CD4-positive, alpha-beta T cell (primary cell): ENCODE measurements at regions not wholly inside any gene's neighbourhood (a gene's known extent, or its start where the extent isn't known, plus 50 kb on each side); places are given as distances from the start of the nearest gene placed in this dataset.

ENCODE experiments used
- ATAC-seq: fragments of 200-7000 bp; cut with Tn5 transposase; one replicate; pipeline ENCODE4 v1.10.0; 2022; ENCODE audit warnings: mild to moderate bottlenecking; ENCODE audit not compliant: poor library complexity
- CTCF ChIA-PET: fragments of 350-600 bp; sonication (Branson Sonifier 250); formaldehyde crosslinking; loops from one replicate; lab custom pipeline; 2021; ENCODE audit warnings: antibody characterized with exemption, inconsistent platforms; lab: Charles Lee
- POLR2A ChIA-PET: fragments of 350-600 bp; sonication (Branson Sonifier 250); formaldehyde crosslinking; loops from one replicate; lab custom pipeline; 2021; ENCODE audit warnings: antibody characterized with exemption, inconsistent platforms; lab: Charles Lee
- DNase-seq, 14 experiments: peaks; one replicate each; pipeline ENCODE4 v3.0.0-alpha.2; 2013 to 2020; ENCODE audit warnings: mixed read lengths in 2 of 14
- H3K27ac ChIP-seq, 2 donors: one replicate each; pipeline versions ENCODE4 v1.5.1 to v1.7.0; 2013; ENCODE audit warnings: low read length in 2 of 2, low read depth in 1 of 2, mild to moderate bottlenecking in 1 of 2
- H3K27me3 ChIP-seq, 2 experiments: 1 replicate in 1 of 2; 2 replicates in 1 of 2; pipeline versions ENCODE4 v1.6.1 to v1.7.0; 2013; ENCODE audit warnings: low read length in 2 of 2, control low read depth in 1 of 2, mild to moderate bottlenecking in 1 of 2, moderate library complexity in 1 of 2; ENCODE audit not compliant: insufficient read depth in 2 of 2, control insufficient read depth in 1 of 2
- H3K36me3 ChIP-seq: one replicate; pipeline ENCODE4 v1.6.1; 2013; ENCODE audit warnings: low read length, control low read depth; ENCODE audit not compliant: insufficient read depth
- H3K4me1 ChIP-seq: one replicate; pipeline ENCODE4 v1.6.1; 2013; ENCODE audit warnings: low read length, control low read depth; ENCODE audit not compliant: insufficient read depth
- H3K4me3 ChIP-seq: one replicate; pipeline ENCODE4 v1.5.1; 2013; ENCODE audit warnings: mild to moderate bottlenecking, low read length, moderate library complexity
- H3K9me3 ChIP-seq, 2 experiments: 1 replicate in 1 of 2; 2 replicates in 1 of 2; pipeline versions ENCODE4 v1.6.1 to v1.7.0; 2013; ENCODE audit warnings: low read length in 2 of 2, mild to moderate bottlenecking in 2 of 2, control low read depth in 1 of 2, moderate library complexity in 1 of 2; ENCODE audit not compliant: control insufficient read depth in 1 of 2, insufficient read depth in 1 of 2
- H3K27ac Mint-ChIP-seq: one replicate; pipeline ENCODE4 v1.8.0; 2020; ENCODE audit warnings: mixed read lengths
- H3K27me3 Mint-ChIP-seq: one replicate; pipeline ENCODE4 v1.8.0; 2021; ENCODE audit warnings: mixed read lengths
- H3K36me3 Mint-ChIP-seq: one replicate; pipeline ENCODE4 v1.8.0; 2021; ENCODE audit warnings: low read depth, mixed read lengths
- H3K4me1 Mint-ChIP-seq: one replicate; pipeline ENCODE4 v1.8.0; 2021; ENCODE audit warnings: low read depth, mixed read lengths
- H3K4me3 Mint-ChIP-seq: one replicate; pipeline ENCODE4 v1.8.0; 2020; ENCODE audit warnings: mild to moderate bottlenecking, mixed read lengths
- H3K9me3 Mint-ChIP-seq: one replicate; pipeline ENCODE4 v1.8.0; 2020; ENCODE audit warnings: mixed read lengths
- intact Hi-C, 2 experiments: fragments of 100-400 bp; cut with DNase I in 1 of 2; cut with micrococcal nuclease in 1 of 2; formaldehyde crosslinking; loops; one replicate each; pipeline versions ENCODE4 v1.15.1 to v1.9.0; 2023 to 2025; cut with DNase I, micrococcal nuclease
- TF ChIP-seq, protein P1 (sequence below): fragments of 200-600 bp; IDR thresholded peaks from one replicate; pipeline ENCODE4 v1.8.0; 2022; ENCODE audit warnings: antibody characterized with exemption, mild to moderate bottlenecking

DNA sequence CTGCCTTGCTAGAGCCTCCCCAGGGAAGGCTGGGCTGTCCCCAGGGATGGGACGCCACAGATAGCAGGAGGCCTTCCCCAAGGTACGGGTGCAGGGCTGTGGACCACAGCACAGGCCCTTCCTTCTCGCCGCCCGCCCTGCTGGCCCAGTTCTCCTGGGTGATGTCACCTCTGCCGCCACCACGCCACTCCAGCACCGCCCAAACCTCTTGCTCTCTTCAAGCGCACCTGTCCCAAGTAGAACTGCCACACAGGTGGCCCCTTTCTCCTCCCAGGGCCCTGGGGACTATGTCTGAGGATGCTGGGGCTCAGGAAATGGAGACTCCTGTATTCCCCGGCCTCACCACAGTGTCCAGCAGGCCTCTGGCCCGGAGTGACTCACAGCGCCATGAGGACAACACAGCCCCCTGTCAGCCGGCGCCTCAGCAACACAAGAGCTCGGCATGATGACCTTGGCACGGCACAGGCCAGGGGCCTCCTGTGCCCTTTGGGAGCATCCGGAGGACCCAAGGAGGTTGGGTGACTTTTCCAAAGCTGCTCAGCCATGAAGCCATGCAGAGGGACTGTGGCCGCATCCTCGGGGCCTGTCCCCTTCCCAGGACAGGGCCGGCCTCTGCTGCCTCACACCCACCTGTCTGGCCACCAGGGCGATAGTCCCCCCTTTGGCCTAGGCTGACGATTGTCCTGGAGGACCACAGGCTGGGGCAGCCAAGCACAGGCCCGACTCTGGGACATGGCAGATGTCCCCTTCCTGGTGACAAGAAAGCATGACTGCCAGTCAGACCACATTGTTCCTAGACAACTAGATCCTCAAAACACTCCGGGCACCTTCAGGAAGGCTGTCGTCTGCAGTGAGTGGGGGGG lies 1023.5 kb downstream of the BRD1 start:
- Mint-ChIP-seq H3K4me1 (no peaks in the 10 kb centered on the region), H3K27ac (no peak overlapping the region), H3K4me3 (no peak overlapping the region), H3K36me3 (no peaks in the 10 kb centered on the region), H3K27me3 (no peaks in the 10 kb centered on the region), H3K9me3 (no peaks in the 10 kb centered on the region)
- Histone ChIP-seq H3K27me3 (no peaks in the 10 kb centered on the region), H3K36me3 (no peaks in the 10 kb centered on the region), H3K4me3 (no peak overlapping the region), H3K9me3 (peaks cover 0 to 27% of the 10 kb centered on the region in 2 experiments), H3K4me1 (no peaks in the 10 kb centered on the region), H3K27ac (no peak overlapping the region)
- ChIA-PET POLR2A (no interaction called here), CTCF (no interaction called here)
- intact Hi-C loops: no loop called here
- ATAC-seq (no peak), DNase-seq (no peak)
- TF ChIP-seq, protein P1, sequence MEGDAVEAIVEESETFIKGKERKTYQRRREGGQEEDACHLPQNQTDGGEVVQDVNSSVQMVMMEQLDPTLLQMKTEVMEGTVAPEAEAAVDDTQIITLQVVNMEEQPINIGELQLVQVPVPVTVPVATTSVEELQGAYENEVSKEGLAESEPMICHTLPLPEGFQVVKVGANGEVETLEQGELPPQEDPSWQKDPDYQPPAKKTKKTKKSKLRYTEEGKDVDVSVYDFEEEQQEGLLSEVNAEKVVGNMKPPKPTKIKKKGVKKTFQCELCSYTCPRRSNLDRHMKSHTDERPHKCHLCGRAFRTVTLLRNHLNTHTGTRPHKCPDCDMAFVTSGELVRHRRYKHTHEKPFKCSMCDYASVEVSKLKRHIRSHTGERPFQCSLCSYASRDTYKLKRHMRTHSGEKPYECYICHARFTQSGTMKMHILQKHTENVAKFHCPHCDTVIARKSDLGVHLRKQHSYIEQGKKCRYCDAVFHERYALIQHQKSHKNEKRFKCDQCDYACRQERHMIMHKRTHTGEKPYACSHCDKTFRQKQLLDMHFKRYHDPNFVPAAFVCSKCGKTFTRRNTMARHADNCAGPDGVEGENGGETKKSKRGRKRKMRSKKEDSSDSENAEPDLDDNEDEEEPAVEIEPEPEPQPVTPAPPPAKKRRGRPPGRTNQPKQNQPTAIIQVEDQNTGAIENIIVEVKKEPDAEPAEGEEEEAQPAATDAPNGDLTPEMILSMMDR: no peak

- POLR2A ChIA-PET: no interaction called here
Observed at GRCh38 chr22:48803171-48803947, 1024.3 kb downstream of the BRD1 start.

DNA sequence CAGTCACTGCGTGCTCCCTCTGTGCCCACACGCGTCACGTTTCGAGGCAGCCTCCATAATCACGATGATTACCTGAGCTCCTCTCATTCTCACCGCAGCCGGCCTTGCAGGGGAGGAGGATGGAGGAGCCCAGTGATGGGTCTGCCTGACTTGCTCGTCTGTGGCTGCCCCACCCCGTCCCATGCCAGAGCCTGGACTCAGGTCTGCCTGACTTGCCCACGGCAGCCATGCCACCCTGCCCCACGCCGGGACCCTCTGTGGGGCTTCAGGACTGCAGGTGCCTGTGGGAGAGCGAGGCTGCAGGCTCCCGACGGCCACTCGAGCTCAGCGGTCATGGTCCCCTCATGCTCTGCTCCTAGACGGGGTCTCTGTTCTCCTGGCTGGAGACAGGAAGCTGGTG lies 1025.1 kb downstream of the BRD1 start:
- intact Hi-C loops: no loop called here
- no peaks in the 10 kb centered on the region for H3K9me3 Mint-ChIP-seq
- TF ChIP-seq, protein P1: no peak
- DNase-seq (no peak), ATAC-seq (no peak)
- Histone ChIP-seq H3K27ac (no peak overlapping the region), H3K27me3 (no peaks in the 10 kb centered on the region), H3K4me3 (no peak overlapping the region), H3K4me1 (no peaks in the 10 kb centered on the region), H3K36me3 (no peaks in the 10 kb centered on the region), H3K9me3 (peaks cover 0 to 27% of the 10 kb centered on the region in 2 experiments)
- ChIA-PET CTCF (no interaction called here), POLR2A (no interaction called here)
- H3K4me1 Mint-ChIP-seq: no peaks in the 10 kb centered on the region
- no peaks in the 10 kb centered on the region for H3K36me3 Mint-ChIP-seq
- H3K27ac Mint-ChIP-seq: no peak overlapping the region
- no peaks in the 10 kb centered on the region for H3K27me3 Mint-ChIP-seq
- H3K4me3 Mint-ChIP-seq: no peak overlapping the region

More at GRCh38 chr22:48803171-48803947, 1024.3 kb downstream of the BRD1 start:
- Histone ChIP-seq H3K27me3 (no peaks in the 10 kb centered on the region), H3K4me3 (no peak overlapping the region), H3K4me1 (no peaks in the 10 kb centered on the region), H3K9me3 (peaks cover 0 to 27% of the 10 kb centered on the region in 2 experiments), H3K36me3 (no peaks in the 10 kb centered on the region), H3K27ac (no peak overlapping the region)
- no peaks in the 10 kb centered on the region for H3K36me3 Mint-ChIP-seq
- H3K4me1 Mint-ChIP-seq: no peaks in the 10 kb centered on the region
- CTCF ChIA-PET: no interaction called here
- no peak for DNase-seq
- no peak overlapping the region for H3K4me3 Mint-ChIP-seq
- intact Hi-C loops: no loop called here
- TF ChIP-seq, protein P1: no peak
- H3K27ac Mint-ChIP-seq: no peak overlapping the region
- no peaks in the 10 kb centered on the region for H3K9me3 Mint-ChIP-seq
- no peak for ATAC-seq
- H3K27me3 Mint-ChIP-seq: no peaks in the 10 kb centered on the region
